ENCODE measurements at regions not wholly inside any gene's neighbourhood (a gene's known extent, or its start where the extent isn't known, plus 50 kb on each side); places are given as distances from the start of the nearest gene placed in this dataset.

GRCh38 chr1:99573431-99574217 lies 72.3 kb upstream of the PALMD start:
- no peak for DNase-seq (ENCODE audit: low spot score)

- no peak for DNase-seq (ENCODE audit: low spot score)
Observed at GRCh38 chr1:99577313-99577712, 68.6 kb upstream of the PALMD start.

DNA sequence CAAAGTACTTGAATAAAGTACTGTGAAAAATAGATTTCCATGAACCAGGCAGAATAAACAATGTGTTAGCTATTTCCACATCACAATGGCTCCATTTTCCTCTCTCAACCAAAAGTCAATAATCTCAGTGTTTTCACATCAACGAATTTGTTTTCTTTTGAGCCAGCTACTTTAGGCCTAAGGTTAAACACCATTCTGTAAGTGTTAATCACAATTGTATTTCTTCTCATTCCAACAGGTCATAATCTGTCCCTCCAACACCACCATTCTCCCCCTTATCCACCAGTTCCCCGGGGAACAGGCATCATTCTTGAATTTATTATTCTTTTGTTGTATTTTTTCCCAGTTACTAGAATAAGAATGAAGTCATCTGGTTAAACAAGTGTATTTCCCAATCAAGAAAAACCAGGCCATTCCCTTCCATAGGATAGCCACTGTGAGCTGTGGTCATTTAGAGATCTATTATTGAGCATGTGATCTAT lies 66.2 kb upstream of the PALMD start:
- DNase-seq (ENCODE audit: low spot score) = no peak

DNA sequence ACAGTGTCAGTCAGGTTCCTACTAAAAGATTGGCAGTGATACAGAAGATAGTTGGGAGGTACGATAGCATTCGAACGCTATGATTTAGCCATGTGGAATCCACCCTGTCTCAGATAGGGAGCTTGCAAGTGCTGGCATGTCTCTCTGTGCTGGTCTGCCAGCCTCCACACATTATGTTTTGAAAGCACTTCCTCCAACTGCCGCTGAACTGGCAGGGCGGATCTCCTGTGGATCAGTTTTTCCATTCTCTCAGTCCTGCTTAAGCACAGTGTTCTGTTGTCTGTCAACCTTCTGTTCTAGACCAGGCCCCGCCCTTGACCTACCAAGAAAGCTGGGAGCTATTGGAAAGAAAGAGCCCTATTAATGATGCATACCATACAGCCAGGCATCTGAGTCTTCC lies 65.5 kb upstream of the PALMD start:
- DNase-seq (ENCODE audit: low spot score) = no peak

GRCh38 chr1:99587008-99587407 lies 58.9 kb upstream of the PALMD start:
- no peak for DNase-seq (ENCODE audit: low spot score)

DNA sequence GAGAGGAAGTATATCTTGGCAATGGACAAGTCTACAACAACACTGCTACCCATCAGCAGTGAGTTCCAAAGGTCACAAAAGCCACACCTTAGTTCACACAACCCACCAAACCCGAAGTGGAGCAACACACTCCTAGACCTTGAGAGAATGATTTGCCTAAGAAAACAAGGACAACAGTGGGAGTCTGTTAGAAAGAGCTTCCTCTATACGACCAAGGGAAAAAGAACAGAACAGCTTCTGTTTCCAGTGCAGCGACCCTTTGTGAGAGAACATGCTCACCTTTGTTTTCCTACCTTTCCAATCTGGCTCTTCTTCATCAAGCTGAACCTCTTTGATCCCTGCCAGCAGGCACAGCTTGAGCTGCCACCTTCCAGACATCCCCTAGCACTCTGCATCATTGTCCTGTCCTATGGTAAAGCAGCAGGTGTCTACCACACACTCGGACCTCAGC lies 56.7 kb upstream of the PALMD start:
- DNase-seq (ENCODE audit: low spot score) = no peak

- peak; percentile 99 for DNase-seq (ENCODE audit: low spot score)
Observed at GRCh38 chr1:99590578-99591209, 55.2 kb upstream of the PALMD start.

DNA sequence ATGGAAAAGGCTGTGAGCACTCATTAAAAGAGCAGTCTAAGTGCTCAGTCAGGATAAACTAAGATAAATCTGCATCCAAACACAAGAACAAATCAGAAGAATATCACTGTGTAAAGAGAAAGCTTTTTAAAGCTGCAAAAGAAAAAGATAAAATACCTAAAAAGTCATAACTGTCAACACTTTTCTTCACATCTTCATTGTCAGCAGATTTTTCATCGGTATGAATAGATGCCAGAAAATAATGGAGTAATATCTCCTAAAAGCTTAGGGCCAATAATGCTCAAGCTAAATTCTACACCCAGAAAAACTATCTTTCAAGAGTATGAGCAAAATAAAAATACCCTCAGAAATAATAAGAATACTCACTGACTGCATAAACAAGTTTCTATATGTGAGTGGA lies 54.0 kb upstream of the PALMD start:
- DNase-seq (ENCODE audit: low spot score) = no peak

GRCh38 chr1:99594205-99594604 lies 51.7 kb upstream of the PALMD start:
- DNase-seq (ENCODE audit: low spot score) = no peak

DNA sequence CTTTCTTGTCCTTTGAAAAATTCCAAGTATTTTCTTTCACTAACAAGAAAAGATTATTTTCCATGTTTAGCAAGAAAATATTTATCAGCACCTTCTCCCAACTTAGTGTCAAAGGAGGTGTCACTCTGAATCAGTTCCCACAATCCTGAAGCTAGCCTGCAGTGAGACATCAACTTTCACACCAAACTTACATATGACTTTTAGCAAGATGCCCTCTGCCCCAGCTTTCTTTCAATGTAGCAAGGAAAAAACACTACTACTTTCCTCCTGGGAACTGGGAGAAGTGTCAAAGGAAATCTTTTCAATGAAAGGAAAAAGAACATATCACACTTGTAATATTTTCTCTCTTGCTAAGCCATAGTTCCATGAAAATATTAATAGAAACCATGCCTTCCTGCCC lies 50.9 kb upstream of the PALMD start:
- no peak for DNase-seq (ENCODE audit: low spot score)

GRCh38 chr1:99595441-99595840 lies 50.5 kb upstream of the PALMD start:
- no peak for DNase-seq (ENCODE audit: low spot score)

Data from kidney tubule cell (primary cell).